ENCODE measurements at regions not wholly inside any gene's neighbourhood (a gene's known extent, or its start where the extent isn't known, plus 50 kb on each side); places are given as distances from the start of the nearest gene placed in this dataset.

DNA sequence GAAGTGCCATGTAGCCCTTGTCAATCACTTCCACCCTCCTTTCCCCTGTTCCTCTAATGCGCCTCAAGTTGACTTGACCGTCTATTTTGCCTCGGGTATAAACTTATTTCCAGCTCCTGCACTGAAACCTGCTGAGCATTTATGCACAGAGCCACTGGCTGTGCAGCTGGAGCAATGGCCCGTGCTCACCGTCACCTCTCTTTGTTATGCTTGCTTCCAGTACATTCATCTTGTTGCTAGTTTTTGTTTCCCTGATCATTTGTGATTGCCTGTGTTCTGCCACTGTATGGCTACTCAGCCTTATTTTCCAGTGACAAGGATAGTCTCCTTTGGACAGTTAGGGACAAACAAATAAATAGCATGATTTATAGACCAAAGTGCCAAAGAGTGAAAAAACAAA, 183.1 kb upstream of the C9orf72 start:
- no peak for DNase-seq

DNA sequence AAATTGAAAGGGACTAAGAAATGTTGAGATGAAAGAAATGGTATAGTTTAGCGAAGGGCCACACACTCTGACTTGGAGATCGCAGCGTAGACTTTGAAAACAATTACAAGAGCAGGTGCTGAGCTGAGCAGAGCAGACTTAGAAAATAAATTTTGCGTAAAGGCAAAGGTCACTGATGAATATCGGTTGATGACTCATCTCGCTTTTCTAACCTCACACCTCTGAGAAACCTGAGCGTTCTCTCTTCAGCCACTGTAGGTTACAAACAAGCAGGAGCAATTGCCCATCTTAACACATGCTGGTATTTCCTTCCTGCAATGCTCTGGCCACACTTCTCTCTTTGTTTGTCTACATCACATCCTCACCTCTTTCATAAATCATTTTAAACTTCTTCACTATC, 190.6 kb upstream of the C9orf72 start:
- DNase-seq: no peak

DNA sequence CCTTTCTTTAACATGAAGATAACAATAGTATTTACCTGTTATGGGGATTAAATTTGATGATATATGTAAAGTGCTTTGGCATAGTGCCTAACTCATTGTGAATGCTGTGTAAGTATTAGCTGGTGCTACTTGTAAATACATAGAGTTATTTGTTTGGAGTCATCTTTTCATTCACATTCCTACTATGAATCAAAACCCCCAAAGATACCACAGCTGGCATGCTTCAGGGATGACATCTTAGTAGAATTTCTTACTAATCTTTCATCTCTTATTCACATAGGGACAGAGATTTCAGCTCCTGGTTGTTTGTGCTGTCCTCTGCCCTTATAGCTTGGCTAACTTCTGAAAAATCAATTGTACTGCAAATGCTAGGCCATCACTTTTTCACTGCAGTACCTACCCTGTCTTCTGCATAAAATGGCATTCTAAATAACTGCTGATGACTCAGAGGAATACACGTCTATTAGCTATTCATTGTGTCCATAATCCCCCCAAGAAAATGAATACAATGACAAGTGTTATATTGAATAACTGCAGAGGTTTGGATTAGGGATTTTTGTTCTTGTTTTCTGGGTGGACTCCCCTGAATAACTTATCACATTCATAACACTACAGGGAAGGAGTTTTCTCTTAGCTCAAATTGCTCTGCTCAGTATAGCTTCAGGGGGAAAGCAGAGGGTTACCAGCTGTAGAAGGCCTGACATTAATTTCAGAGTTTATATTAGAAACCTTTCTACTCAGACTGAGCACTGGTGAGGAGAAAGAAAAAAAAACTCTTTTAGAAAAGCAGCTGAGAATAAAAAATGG, 192.2 kb upstream of the C9orf72 start:
- no peak for DNase-seq

DNA sequence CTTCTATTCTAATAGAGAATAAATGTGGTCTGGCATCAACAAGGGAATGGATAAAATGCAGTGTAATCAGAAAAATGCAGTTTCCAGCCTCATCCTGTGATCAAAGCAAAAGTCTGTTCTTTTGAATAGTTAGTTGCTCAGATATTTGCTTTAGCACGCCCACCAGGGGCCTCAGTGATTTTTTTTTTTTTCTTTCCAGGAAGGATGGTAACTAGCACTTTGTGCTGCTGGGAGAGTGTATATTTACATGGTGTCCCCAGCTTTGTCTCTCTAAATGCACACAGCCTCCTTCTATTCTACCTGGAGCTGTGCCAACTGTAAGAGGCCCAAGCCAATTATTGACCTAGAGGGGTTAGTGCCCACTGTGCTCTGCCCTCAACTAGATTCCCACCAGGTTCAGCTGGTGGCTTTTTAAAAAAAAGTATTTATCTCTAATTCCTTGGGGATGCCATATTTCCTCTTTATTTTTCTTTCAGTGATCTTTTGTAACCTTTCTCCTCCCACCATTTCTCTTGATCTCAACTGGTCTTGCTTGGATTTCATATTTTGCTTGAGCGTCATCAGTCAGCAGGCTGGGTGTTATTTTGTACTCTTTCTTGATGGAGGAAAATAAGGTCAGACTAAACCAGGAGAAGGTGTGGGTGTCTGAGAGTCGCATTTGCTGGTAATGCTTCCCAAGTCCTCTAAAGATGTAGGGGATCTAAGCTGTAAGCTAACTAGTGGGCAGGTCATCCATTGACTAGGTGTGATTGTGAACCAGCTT, 193.0 kb upstream of the C9orf72 start:
- DNase-seq: no peak

DNA sequence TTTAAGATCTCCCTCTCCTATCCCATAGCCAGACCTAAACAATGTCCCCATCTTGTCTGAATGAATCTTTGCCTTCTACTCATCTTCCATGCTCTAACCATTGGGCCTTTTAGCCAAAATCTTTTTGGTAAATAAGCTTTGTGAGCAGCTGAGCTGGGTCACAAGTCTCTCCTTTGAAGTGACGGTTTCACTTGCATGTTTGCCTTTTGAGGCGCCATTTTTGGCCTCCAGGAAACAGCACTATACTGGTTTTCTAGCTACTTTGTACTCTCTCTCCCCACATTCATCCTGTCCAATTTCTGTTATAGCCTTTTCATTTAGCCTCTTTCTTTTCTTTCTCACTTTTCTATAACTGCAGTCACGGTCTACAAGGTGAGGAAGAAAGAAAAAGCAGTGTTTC, 195.5 kb upstream of the C9orf72 start:
- no peak for DNase-seq

DNA sequence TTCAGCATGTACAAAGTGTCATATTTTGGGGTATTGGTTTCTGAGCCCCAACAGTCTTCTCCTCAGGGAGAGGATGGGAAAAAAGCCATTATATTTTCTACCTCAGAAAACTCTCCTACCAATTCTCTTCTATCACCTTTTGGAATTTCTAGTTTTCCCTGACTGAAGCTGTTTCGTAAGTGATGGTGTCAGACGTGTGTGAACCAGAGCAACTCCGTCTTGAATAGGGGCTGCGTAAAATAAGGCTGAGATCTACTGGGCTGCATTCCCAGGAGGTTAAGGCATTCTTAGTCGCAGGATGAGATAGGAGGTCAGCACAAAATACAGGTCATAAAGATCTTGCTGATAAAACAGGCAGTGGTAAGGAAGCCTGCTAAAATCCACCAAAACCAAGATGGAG, 197.3 kb upstream of the C9orf72 start:
- no peak for DNase-seq

DNA sequence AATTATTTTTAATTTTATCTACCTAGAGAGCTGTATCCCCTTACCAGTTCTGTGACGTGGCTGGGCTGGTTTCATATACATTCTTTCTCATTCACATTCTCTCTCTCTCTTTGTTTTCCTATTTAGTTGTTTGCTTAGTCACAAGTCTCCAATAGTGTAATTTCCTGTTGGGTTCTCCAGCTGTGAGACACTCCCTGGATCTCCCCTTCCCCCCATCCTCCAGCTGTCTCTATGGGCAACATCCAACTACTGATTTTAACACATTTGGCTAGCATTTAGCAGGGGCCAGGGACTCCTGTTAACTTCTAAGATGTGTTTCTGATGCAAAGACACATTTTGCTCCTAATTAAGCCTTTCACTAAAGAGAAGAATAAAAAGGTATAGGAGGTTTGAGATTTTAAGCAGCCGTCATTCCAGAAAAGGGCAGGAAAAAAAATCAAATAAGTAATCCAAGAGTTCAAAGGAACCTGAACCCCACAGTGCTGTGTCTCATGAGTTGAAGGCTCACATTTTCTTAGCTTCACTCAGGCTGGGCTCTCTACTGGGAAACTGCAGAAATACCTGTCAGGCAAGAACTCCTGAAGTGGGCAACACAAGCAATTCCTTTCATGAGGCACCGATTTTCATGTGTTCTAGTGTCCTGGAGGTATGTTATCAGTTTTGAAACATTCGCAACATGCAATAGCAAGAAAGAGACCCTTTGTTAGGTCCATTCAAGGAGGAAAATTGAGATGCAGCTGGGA, 198.7 kb upstream of the C9orf72 start:
- DNase-seq: no peak

DNA sequence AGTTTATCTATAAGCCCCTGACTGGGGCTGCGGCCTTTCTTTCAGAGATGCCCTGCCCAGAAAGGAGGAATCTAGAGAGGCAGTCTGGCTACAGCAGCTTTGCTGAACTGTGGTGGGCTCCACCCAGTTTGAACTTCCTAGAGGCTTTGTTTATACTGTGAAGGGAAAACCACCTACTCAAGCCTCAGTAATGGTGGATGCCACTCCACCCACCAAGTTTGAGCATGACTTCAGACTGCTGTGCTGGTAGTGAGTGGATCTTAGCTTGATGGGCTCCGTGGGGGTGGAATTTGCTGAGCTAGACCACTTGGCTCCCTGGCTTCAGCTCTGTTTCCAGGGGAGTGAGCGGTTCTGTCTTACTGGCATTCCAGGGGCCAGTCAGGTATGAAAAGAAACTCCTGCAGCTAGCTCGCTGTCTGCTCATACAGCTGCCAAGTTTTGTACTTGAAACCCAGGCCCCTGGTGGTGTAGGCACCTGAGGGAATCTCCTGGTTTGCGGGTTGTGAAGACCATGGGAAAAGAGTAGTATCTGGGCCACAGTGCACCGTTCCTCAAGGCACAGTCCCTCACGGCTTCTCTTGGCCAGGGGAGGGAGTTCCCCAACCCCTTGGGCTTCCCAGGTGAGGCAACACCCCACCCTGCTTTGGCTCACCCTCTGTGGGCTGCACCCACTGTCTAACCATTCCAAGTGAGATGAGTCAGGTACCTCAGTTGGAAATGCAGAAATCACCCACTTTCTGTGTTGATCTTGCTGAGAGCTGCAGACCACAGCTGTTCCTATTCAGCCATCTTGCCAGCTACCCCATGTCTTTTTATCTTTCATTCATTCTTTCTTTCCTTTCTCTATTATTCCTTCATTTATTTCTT, 211.8 kb upstream of the C9orf72 start:
- no peak for DNase-seq

DNA sequence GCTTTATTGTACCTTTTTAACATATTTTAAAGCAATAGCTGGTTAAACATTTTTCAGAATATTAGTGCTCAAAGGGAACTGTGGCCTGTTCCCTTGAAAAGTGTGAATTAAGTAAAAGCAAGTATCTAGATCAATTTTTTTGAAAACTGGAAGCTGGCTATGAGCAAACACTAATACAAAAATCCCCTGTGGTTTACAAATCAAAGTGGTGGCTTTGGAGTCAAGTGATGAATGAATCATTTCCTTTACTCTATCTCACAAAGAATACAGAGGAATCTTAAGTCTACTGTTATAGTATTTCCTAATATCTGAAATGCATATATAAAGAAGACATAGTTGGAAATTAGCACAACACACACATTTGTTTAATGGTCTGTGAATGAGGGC, 212.4 kb upstream of the C9orf72 start:
- DNase-seq: no peak

DNA sequence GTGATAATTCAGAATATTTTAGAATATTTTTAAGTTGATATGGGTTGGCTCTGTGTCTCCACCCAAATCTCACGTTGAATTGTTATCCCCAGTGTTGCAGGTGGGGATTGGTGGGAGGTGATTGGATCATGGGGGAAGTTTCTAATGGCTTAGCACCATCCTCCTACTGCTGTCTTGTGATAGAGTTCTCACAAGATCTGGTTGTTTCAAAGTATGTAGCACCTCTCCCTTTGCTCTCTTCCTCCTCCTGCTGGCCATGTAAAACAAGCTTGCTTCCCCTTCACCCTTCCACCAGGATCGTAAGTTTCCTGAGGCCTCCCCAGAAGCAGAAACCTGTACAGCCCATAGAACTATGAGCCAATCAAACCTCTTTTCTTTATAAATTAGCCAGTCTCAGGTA, 214.6 kb upstream of the C9orf72 start:
- DNase-seq: no peak

DNA sequence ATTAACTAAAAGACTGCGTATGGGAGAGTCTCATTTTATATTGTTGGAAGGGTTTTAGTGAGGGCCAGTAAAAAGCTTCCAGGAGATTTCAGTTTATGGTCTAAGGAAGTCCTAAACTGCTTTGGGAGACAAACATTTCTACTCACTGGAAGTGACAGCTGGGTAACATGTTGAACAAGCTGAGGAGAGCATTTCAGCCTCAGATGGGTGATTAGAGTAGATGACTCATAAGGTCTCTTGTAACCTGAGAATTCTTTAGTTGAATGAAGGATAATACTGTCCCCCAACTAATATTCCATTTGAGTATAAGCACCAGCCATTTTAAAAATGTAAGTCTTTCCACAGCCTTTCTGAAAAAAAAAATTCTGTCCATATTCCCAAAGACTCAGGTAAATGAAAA, 218.0 kb upstream of the C9orf72 start:
- DNase-seq: no peak

DNA sequence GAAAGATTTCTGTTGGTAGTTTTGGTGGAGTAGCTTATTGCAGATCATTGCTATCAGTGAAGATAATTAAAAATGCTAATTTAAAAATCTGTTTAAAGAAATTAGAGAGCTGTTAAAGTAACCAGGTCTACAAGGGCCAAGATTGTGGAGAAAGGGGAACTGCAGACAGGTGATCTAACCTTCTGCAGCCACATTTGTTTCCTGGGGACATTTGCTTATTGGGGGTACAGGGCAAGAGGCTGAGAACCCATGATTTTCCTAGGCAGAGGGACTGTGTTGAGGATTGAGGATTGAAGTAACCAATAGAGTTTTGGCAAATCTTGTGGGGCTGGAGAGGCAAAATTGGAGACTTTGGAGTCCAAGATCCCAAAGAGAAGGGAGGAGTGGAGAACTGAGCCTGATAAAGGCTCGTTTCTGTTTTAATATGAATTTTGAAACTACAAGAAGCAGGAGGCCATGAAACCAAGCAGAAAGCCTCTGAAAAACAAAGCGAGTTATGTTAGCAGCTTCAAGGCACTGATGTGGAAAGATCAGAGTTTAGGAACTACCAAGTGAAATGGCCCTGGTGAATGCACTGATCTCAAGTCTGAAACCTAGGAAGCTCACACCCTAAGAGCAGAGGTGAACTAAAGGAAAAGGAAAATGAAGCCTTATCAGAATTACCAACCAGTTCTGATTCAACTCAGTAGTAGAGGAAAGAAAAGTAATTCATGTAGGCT, 219.8 kb upstream of the C9orf72 start:
- DNase-seq: no peak

DNA sequence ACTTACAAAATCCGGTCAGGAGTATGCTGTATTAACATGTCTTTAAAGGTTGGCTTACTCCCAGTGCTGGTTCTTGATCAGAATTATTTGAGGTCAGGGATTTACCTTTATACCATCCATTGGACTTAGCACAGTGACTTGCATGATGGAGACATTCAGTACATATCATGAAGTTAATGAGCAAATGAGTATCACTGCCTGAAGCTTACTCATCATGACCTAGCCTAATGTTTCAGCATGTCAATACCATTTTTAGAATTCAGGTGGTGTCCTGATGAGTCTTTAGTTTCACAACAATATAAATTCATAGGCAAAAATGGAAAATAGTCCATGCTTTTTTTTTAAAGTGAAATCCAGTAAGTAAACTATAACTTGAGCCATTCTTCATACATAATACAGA, 226.0 kb upstream of the C9orf72 start:
- no peak for DNase-seq

DNA sequence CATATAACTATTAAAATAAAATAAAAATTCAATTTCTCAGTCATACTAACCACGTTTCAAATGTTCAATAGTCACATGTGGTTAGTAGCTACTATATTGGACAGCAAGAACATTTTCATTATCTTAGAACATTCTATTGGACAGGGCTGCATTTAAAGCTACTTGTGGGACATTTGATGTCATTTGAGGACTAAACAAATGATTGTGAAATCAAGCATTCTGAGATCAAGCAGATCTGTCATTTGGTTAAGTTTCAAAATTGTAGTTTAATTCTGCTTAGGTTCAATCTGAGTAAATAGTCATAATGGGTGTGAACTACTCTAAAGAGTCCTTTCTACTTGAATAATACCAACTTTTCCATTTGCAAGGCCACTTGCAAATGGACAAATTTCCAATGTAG, 226.9 kb upstream of the C9orf72 start:
- no peak for DNase-seq

DNA sequence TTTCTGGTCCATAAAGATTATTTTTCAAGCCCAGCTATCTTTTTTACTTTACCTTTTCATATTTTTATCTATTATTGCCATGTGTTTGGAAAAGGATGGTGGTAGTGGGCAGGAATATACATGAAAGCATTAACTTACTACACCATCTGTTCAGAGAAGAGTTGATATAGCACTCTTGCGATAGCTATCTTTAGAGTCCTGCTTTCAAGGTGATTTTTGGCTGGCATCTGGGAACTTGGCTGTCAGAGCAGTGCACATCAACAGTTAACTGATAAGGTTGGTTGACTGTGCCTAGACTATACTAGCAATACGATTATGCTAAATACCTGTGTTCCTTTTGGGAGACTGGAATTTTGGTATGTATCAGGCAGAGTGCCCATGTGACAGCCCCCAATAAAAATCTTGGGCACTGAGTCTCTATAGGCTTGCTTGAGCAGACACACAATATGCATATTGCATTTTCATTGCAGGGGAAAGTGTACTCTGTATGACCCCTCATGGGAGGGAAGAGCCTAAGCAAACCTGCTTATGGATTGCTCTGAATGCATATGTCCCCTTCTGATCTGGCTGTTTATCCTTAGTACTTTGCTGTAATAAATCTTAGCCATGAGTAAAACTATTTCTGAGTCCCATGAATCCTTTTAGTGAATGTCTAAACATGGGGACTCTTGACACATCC, 227.6 kb upstream of the C9orf72 start:
- DNase-seq: peak; percentile 0

DNA sequence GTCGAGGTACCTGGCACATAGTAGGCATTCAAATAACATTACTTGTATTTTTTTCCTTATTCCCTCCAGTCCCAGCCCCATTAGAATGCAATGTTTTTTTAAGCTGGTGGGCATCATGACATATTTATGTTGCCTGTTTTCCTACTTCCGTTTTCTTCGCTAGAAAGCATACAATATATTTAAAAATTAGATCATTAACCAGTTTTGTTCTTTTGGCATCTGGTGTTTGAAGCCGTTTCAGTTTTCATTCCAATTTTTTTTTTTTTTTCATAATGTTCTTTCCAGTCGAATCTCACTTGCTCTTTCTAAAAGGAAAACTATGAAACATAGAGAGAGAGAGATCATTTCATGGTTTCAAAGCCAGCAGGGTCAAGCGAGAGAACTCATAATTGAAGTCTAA, 228.3 kb upstream of the C9orf72 start:
- no peak for DNase-seq

DNA sequence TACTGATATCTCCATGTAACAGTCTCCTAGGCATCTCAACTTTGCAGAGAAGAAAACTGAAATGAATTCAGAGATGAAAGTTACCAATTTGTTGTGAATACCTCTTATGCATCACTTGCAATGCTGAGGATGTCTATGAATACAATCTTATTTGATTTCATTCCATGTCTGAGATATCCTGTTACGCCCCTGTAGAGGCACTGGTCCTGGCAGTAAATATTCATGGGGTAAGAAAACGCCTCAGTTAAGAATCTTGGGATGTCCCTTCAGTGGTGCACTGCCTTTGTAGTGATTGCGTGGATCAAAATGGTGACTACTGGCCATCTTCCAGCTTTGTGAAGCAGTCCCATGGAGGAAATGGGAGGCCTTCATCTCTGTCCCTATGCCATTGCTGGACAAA, 229.1 kb upstream of the C9orf72 start:
- no peak for DNase-seq

DNA sequence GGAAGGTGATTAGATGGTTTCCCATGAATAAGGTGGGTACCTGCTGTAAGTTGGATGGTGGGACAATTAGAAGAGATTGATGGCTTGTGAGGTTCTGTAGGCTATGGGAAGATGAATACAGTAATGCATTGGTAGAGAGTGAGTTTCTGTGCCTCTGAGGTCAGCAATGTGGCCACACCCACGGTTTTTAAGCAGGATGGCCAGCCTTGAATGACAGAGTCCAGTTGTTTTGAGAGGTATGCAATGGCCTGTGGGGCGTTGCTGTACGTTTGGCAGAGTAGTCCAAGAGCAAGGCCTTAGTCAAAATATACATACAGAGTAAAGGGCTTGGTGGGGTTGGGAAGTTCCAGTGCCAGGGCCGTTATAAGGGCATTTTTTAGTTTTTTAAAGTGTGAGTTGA, 235.6 kb upstream of the C9orf72 start:
- DNase-seq: no peak

DNA sequence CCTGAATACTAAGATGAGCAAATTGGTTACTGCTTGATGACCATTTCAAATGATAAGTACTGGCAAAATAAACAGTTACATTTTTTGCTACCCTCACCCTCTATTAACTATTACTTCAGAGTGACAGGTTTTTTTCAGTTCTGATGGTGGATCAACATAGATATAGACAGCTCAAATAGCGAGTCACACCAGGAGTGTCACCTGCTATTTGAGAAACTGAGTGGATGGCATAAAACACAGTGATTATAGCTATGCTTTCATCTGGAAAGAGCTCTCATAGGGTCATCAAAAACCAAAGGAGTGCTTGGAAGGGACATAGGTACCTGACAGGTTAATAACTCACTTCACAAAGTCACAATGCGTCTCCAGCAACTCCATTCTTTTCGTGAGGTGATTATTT, 244.5 kb upstream of the C9orf72 start:
- DNase-seq: no peak

DNA sequence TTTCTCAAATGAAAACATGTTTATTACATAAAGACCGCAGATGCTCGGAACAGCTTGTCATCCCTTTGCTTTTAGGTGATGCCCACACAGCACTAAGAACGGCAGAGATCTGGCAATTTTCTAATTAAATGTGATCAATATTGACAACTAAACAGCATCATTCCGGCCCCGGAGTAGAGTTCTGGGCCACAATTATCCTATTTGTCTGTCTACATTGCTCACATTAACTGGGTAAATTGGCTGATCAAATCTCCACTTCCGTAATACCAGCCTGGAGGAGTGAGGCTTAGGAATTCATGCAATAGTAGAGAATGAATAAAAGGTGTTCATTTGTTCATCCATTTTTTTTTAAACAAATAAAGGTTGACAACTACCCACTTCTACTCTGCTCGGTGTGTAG, 245.1 kb upstream of the C9orf72 start:
- DNase-seq: no peak

DNA sequence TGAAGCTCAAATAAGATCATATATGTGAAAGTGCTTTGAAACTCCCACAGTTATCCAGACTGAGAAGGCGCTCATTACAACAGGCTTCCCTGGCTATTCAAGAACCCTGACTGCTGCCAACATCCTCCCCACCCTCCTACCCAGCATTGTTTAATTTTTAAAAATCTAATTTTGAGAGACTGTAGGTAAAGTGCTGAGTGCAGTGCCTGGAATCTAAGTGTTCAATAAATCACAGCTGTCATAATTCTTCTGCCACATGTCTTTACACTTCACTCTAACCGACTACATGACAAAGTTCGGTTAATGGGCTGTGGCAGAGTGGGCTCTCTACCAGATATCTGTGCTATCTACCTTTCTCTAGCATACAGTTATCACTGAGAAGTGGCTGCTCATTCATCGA, 255.6 kb upstream of the C9orf72 start:
- no peak for DNase-seq

DNA sequence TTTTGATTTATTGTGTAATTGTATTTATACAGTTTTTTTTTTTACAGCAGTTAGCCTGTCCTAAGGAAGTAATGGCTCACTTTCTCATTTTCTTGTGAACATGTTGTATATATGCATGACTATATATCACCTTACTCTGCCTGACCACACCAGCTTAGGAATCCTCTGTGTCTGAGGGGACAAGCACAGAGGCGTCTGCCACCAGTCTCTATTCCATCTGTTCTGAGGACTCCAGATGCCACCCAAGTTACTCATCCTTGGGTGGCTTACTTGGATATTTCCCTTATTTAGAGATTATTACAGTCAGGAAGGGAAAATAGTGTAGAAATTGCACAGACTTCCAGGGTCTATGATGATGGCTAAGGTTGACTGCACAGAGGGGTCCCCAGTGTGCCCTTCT, 256.3 kb upstream of the C9orf72 start:
- no peak for DNase-seq
